ENCODE measurements at regions not wholly inside any gene's neighbourhood (a gene's known extent, or its start where the extent isn't known, plus 50 kb on each side); places are given as distances from the start of the nearest gene placed in this dataset.

DNA sequence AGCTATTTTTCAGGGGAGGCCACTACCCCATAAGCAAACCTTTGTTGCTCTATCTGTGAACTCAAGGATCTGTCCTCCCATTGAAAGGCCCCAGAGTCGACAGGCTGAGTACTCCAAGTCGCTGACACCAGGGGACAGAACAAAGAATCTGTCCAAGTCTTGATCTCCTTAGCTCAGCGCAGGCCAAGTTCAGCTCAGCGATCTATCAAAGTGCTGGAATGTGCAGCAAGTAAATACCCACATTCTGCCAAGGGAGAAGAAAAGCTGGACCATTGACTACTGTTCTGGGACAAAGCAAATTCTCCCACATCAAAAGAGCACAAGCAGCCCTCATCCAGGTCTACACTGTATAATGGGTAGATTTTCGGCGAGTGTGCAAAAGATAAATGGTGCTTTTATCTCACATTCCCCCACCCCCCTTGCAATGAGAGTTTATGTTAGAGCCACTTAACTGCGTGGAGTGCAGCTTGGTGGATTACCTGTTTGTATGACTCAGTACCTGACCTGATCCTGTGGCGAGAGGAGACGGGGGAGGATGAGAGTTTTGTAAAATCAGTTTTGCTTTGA, 391.7 kb upstream of the SGCG start:
- TF ChIP-seq, protein P1, sequence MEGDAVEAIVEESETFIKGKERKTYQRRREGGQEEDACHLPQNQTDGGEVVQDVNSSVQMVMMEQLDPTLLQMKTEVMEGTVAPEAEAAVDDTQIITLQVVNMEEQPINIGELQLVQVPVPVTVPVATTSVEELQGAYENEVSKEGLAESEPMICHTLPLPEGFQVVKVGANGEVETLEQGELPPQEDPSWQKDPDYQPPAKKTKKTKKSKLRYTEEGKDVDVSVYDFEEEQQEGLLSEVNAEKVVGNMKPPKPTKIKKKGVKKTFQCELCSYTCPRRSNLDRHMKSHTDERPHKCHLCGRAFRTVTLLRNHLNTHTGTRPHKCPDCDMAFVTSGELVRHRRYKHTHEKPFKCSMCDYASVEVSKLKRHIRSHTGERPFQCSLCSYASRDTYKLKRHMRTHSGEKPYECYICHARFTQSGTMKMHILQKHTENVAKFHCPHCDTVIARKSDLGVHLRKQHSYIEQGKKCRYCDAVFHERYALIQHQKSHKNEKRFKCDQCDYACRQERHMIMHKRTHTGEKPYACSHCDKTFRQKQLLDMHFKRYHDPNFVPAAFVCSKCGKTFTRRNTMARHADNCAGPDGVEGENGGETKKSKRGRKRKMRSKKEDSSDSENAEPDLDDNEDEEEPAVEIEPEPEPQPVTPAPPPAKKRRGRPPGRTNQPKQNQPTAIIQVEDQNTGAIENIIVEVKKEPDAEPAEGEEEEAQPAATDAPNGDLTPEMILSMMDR (IDR thresholded peaks at IDR 0.05 in 4 of 5, conservative IDR thresholded peaks at IDR 0.05 in 1 of 5): no peak
- TF ChIP-seq POLR2A (IDR thresholded peaks at IDR 0.05): no peak

Measured in gastrocnemius medialis (tissue), 4 donors.